ENCODE measurements at regions not wholly inside any gene's neighbourhood (a gene's known extent, or its start where the extent isn't known, plus 50 kb on each side); places are given as distances from the start of the nearest gene placed in this dataset.

DNA sequence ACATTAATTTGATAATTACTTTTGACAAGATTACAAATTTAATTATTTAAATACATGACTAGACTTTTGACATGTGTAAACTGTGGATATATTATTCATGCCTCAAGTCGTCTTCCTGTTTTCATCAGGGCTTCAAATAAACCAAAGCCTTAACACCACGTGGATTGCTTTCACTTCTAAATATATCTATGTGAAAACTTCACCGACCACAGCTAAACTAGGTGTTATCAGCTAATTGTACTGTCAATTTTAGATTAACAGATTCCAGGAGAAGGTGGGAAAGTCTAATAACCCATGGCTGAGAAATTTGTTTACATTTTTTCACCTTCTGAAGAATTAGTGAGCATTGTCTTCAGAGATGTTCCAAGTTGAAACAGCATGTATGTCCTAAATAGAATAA lies 494.7 kb upstream of the FAM98A start (continued):
- TF ChIP-seq GABPA (IDR thresholded peaks at IDR 0.05; ENCODE audit: low read depth) (no peak), EZH2phosphoT487 (IDR thresholded peaks at IDR 0.05; ENCODE audit: borderline replicate concordance, low read depth) (no peak)

DNA sequence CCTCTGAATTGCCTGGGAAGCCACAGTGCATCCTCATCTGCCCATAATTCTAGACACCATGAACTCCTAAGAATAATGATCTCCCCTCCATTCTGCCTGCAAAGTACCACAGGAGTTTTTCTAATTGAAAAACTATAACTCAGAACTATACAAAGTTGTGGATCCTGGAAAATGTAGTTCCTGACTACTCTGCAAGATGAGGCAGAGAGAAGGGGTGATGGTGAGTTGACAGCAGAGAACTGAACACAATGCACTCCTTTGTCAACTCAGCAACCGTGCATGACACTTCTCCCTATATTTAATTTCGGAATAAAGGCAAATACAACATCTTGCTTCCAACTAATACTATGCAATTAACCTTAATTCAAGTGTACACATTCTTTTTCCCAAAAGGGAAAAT lies 471.1 kb upstream of the FAM98A start:
- ChIA-PET POLR2A (no interaction called here), CTCF (no interaction called here)
- Histone ChIP-seq H3K27me3 (ENCODE audit: insufficient read depth) (no peaks in the 10 kb centered on the region), H3K79me2 (ENCODE audit: insufficient read depth) (no peaks in the 10 kb centered on the region), H3K4me2 (no peak overlapping the region), H3K4me1 (ENCODE audit: control insufficient read depth in 1 of 2, insufficient read depth in 2 of 2, low read depth in 1 of 2, low read length in 1 of 2) (no peaks in the 10 kb centered on the region), H3K9me2 (no peaks in the 10 kb centered on the region), H3K4me3 (ENCODE audit: low read depth in 2 of 2, low read length in 1 of 2) (no peak overlapping the region), H3K9me3 (no peaks in the 10 kb centered on the region), H3K9ac (no peak overlapping the region), H3F3A (replicated peaks; ENCODE audit: insufficient read depth) (no peaks in the 10 kb centered on the region), H4K20me1 (ENCODE audit: insufficient read depth) (no peaks in the 10 kb centered on the region), H3K27ac (ENCODE audit: low read depth in 2 of 2, low read length in 1 of 2) (no peak overlapping the region), H2AFZ (ENCODE audit: low read depth) (no peak overlapping the region), H3K36me3 (replicated peaks in 1 of 2; ENCODE audit: control insufficient read depth in 1 of 2, insufficient read depth in 2 of 2, low read length in 1 of 2) (no peaks in the 10 kb centered on the region)
- WGBS (ENCODE audit: low lambda C conversion rate): 0% methylated on average over 2 of the region's 2 CpGs
- TF ChIP-seq SIN3A (IDR thresholded peaks at IDR 0.05; ENCODE audit: borderline replicate concordance, low read depth, low read length) (no peak), MXI1 (IDR thresholded peaks at IDR 0.05; ENCODE audit: low read depth, low read length) (no peak), SMC3 (IDR thresholded peaks at IDR 0.05; ENCODE audit: low read depth, low read length) (no peak), RAD21 (IDR thresholded peaks at IDR 0.05; ENCODE audit: low read length) (no peak), CHD2 (IDR thresholded peaks at IDR 0.05; ENCODE audit: low read length, partially characterized antibody) (no peak), NFIC (IDR thresholded peaks at IDR 0.05; ENCODE audit: borderline replicate concordance) (no peak), EP300 (IDR thresholded peaks at IDR 0.05; ENCODE audit: borderline replicate concordance in 1 of 2, low read depth in 1 of 2, low read length in 1 of 2) (no peak), YY1 (IDR thresholded peaks at IDR 0.05; ENCODE audit: low read depth) (no peak), RCOR1 (IDR thresholded peaks at IDR 0.05; ENCODE audit: low read length) (no peak), NRF1 (IDR thresholded peaks at IDR 0.05; ENCODE audit: low read depth, low read length) (no peak)
- TF ChIP-seq, protein P1, sequence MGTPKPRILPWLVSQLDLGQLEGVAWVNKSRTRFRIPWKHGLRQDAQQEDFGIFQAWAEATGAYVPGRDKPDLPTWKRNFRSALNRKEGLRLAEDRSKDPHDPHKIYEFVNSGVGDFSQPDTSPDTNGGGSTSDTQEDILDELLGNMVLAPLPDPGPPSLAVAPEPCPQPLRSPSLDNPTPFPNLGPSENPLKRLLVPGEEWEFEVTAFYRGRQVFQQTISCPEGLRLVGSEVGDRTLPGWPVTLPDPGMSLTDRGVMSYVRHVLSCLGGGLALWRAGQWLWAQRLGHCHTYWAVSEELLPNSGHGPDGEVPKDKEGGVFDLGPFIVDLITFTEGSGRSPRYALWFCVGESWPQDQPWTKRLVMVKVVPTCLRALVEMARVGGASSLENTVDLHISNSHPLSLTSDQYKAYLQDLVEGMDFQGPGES (IDR thresholded peaks at IDR 0.05; ENCODE audit: low read depth, low read length): no peak
- TF ChIP-seq, protein P2, sequence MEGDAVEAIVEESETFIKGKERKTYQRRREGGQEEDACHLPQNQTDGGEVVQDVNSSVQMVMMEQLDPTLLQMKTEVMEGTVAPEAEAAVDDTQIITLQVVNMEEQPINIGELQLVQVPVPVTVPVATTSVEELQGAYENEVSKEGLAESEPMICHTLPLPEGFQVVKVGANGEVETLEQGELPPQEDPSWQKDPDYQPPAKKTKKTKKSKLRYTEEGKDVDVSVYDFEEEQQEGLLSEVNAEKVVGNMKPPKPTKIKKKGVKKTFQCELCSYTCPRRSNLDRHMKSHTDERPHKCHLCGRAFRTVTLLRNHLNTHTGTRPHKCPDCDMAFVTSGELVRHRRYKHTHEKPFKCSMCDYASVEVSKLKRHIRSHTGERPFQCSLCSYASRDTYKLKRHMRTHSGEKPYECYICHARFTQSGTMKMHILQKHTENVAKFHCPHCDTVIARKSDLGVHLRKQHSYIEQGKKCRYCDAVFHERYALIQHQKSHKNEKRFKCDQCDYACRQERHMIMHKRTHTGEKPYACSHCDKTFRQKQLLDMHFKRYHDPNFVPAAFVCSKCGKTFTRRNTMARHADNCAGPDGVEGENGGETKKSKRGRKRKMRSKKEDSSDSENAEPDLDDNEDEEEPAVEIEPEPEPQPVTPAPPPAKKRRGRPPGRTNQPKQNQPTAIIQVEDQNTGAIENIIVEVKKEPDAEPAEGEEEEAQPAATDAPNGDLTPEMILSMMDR (IDR thresholded peaks at IDR 0.05): no peak
- TF ChIP-seq, protein P3, sequence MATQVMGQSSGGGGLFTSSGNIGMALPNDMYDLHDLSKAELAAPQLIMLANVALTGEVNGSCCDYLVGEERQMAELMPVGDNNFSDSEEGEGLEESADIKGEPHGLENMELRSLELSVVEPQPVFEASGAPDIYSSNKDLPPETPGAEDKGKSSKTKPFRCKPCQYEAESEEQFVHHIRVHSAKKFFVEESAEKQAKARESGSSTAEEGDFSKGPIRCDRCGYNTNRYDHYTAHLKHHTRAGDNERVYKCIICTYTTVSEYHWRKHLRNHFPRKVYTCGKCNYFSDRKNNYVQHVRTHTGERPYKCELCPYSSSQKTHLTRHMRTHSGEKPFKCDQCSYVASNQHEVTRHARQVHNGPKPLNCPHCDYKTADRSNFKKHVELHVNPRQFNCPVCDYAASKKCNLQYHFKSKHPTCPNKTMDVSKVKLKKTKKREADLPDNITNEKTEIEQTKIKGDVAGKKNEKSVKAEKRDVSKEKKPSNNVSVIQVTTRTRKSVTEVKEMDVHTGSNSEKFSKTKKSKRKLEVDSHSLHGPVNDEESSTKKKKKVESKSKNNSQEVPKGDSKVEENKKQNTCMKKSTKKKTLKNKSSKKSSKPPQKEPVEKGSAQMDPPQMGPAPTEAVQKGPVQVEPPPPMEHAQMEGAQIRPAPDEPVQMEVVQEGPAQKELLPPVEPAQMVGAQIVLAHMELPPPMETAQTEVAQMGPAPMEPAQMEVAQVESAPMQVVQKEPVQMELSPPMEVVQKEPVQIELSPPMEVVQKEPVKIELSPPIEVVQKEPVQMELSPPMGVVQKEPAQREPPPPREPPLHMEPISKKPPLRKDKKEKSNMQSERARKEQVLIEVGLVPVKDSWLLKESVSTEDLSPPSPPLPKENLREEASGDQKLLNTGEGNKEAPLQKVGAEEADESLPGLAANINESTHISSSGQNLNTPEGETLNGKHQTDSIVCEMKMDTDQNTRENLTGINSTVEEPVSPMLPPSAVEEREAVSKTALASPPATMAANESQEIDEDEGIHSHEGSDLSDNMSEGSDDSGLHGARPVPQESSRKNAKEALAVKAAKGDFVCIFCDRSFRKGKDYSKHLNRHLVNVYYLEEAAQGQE (IDR thresholded peaks at IDR 0.05; ENCODE audit: low read depth, low read length): no peak
- TF ChIP-seq, protein P4, sequence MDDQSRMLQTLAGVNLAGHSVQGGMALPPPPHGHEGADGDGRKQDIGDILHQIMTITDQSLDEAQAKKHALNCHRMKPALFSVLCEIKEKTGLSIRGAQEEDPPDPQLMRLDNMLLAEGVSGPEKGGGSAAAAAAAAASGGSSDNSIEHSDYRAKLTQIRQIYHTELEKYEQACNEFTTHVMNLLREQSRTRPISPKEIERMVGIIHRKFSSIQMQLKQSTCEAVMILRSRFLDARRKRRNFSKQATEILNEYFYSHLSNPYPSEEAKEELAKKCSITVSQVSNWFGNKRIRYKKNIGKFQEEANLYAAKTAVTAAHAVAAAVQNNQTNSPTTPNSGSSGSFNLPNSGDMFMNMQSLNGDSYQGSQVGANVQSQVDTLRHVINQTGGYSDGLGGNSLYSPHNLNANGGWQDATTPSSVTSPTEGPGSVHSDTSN (IDR thresholded peaks at IDR 0.05): no peak
- TF ChIP-seq, protein P5, sequence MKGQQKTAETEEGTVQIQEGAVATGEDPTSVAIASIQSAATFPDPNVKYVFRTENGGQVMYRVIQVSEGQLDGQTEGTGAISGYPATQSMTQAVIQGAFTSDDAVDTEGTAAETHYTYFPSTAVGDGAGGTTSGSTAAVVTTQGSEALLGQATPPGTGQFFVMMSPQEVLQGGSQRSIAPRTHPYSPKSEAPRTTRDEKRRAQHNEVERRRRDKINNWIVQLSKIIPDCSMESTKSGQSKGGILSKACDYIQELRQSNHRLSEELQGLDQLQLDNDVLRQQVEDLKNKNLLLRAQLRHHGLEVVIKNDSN (IDR thresholded peaks at IDR 0.05; ENCODE audit: borderline replicate concordance, low read depth): no peak
- DNase-seq: no peak

Data from SK-N-SH (cell line).